Activated B cell treated with CpG ODN at 0.5 μM for 24 hours (primary cell): ENCODE measurements at regions not wholly inside any gene's neighbourhood (a gene's known extent, or its start where the extent isn't known, plus 50 kb on each side); places are given as distances from the start of the nearest gene placed in this dataset.
A peak's percentile ranks its signal among the peaks of the same experiment; 100 is the strongest.

Source experiments
- ATAC-seq: fragments of 200-7000 bp; cut with Tn5 transposase; one replicate; pipeline ENCODE4 v1.10.0; 2021; ENCODE audit warnings: low read depth, mild to moderate bottlenecking, moderate library complexity
- CTCF ChIA-PET: fragments of 350-600 bp; sonication (Branson Sonifier 250); formaldehyde crosslinking; loops from one replicate; lab custom pipeline; 2021; ENCODE audit warnings: antibody characterized with exemption; lab: Charles Lee
- POLR2A ChIA-PET: fragments of 350-600 bp; sonication (Branson Sonifier 250); formaldehyde crosslinking; loops from one replicate; lab custom pipeline; 2021; ENCODE audit warnings: antibody characterized with exemption; lab: Charles Lee
- DNase-seq: peaks from one replicate; pipeline ENCODE4 v3.0.0; 2022
- H3K27ac Mint-ChIP-seq: one replicate; pipeline ENCODE4 v1.8.0; 2020; ENCODE audit warnings: mixed read lengths
- H3K27me3 Mint-ChIP-seq: one replicate; pipeline ENCODE4 v1.8.0; 2021; ENCODE audit warnings: mixed read lengths
- H3K36me3 Mint-ChIP-seq: one replicate; pipeline ENCODE4 v1.8.0; 2021; ENCODE audit warnings: low read depth, mixed read lengths
- H3K4me1 Mint-ChIP-seq: one replicate; pipeline ENCODE4 v1.8.0; 2021; ENCODE audit warnings: mixed read lengths
- H3K4me3 Mint-ChIP-seq: one replicate; pipeline ENCODE4 v1.8.0; 2020; ENCODE audit warnings: mild to moderate bottlenecking, mixed read lengths
- H3K9me3 Mint-ChIP-seq: one replicate; pipeline ENCODE4 v1.8.0; 2020; ENCODE audit warnings: mixed read lengths
- intact Hi-C: fragments of 100-400 bp; cut with micrococcal nuclease; formaldehyde crosslinking; loops from one replicate; pipeline ENCODE4 v1.15.1; 2024
- TF ChIP-seq, protein P1 (sequence below): fragments of 200-600 bp; IDR thresholded peaks from one replicate; pipeline ENCODE4 v1.8.0; 2022; ENCODE audit warnings: antibody characterized with exemption, mild to moderate bottlenecking

DNA sequence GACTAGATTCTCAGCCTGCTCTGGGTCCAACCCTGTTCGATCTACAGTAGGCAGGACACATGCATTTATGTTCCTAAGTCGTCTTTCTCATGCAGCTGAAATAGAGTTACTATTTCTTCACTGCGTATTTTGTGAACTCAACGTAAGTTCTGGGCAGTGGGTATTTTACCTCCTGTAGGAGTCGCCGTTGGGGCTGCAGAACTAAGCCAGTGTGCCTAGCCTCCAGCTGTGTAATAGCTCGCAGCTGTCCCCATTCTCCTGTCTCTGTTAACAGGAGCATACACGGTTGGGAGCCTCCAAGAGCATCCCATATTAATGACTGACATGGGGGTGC lies 58.4 kb upstream of the HRH1 start:
- ATAC-seq (no peak), DNase-seq (no peak)
- Mint-ChIP-seq H3K4me3 (no peak overlapping the region), H3K27me3 (no peaks in the 10 kb centered on the region), H3K4me1 (peaks cover 5% of the 10 kb centered on the region), H3K27ac (no peak overlapping the region), H3K36me3 (no peaks in the 10 kb centered on the region), H3K9me3 (no peaks in the 10 kb centered on the region)
- CTCF ChIA-PET = no interaction called here
- POLR2A ChIA-PET = no interaction called here
- TF ChIP-seq, protein P1, sequence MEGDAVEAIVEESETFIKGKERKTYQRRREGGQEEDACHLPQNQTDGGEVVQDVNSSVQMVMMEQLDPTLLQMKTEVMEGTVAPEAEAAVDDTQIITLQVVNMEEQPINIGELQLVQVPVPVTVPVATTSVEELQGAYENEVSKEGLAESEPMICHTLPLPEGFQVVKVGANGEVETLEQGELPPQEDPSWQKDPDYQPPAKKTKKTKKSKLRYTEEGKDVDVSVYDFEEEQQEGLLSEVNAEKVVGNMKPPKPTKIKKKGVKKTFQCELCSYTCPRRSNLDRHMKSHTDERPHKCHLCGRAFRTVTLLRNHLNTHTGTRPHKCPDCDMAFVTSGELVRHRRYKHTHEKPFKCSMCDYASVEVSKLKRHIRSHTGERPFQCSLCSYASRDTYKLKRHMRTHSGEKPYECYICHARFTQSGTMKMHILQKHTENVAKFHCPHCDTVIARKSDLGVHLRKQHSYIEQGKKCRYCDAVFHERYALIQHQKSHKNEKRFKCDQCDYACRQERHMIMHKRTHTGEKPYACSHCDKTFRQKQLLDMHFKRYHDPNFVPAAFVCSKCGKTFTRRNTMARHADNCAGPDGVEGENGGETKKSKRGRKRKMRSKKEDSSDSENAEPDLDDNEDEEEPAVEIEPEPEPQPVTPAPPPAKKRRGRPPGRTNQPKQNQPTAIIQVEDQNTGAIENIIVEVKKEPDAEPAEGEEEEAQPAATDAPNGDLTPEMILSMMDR = no peak
- intact Hi-C loops = no loop called here

DNA sequence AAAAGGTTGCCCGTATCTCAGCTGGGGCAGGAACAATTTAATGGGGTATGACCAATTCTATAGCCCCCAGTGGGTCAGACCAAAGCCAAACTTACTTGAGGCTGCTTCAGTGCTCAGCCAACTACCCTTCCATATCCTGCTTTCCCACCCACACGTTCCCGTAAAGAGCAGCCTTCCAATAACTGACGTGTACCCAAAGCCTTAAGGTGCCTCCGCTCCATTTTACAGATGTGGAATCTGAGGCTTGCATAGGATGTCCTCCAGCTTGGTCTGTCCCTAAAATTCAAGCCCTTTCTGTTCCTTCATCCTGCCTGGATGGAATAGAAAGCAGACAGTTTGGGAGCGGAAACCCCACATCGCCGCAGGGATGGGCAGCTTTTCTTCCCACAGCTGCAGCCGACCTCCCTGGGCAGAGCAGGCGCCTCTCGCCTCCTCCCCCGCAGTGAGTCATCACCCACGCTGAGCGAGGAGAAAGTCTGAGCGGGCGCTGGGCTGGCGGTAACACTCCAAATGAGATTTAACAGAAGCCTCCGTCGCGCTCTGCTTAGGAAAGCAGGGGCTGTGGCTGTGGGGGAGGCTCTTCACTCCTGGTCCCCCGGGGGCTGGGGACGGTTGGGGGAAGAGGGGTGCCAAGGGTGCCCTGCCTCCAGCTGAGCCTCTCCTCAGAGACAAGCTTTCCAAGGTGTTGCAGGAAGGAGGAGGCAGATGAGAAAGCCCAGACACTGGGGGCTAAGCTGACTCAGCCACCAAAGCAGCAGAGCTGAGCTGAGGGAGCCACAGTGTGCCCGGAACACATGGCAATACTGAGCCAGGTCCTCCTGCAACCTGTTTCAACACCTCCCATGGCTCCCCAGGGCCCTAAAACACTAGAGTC lies 57.8 kb upstream of the HRH1 start:
- intact Hi-C loops = no loop called here
- no peak overlapping the region for H3K4me3 Mint-ChIP-seq

DNA sequence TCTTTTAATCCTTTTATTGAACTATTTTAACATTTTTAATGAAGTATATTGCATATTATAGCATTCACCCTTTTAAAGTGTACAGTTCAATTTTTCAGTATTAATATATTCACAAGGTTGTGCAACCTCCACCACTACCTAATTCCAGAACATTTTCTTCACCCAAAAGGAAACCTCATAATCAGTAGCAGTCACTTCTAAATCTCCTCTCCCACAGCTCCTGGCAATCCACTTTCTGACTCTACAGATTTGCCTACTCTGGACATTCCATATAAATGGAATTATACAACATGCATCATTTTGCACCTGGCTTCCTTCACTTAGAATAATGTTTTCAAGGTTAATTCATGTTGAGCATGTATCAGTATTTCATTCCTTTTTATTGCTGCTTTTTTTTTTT lies 55.0 kb upstream of the HRH1 start:
- Mint-ChIP-seq H3K27ac (no peak overlapping the region), H3K4me1 (peaks cover 5% of the 10 kb centered on the region), H3K9me3 (peaks cover 9% of the 10 kb centered on the region), H3K4me3 (no peak overlapping the region), H3K27me3 (no peaks in the 10 kb centered on the region), H3K36me3 (no peaks in the 10 kb centered on the region)
- TF ChIP-seq, protein P1 = no peak
- intact Hi-C loops = no loop called here
- ChIA-PET CTCF (no interaction called here), POLR2A (no interaction called here)
- no peak for DNase-seq
- no peak for ATAC-seq

More for the DNA sequence above, 57.8 kb upstream of the HRH1 start:
- Mint-ChIP-seq H3K27me3 (no peaks in the 10 kb centered on the region), H3K4me1 (peaks cover 5% of the 10 kb centered on the region), H3K36me3 (no peaks in the 10 kb centered on the region), H3K9me3 (no peaks in the 10 kb centered on the region), H3K27ac (no peak overlapping the region)
- ATAC-seq (peak; percentile 66), DNase-seq (no peak)
- POLR2A ChIA-PET = no interaction called here
- CTCF ChIA-PET = interaction anchor here (1.1 kb wide), 1 partner anchor 43 kb away, joined by 3 read pairs; no protein-coding TSS in a partner anchor
- TF ChIP-seq, protein P1 = no peak
